ENCODE measurements at regions not wholly inside any gene's neighbourhood (a gene's known extent, or its start where the extent isn't known, plus 50 kb on each side); places are given as distances from the start of the nearest gene placed in this dataset.

- H3K4me3 ChIP-seq (ENCODE audit: low read depth, low read length) = no peak overlapping the region
- no peak for DNase-seq (ENCODE audit: low read depth)
- in situ Hi-C loops (cut with HindIII; ENCODE audit: low sequenced_read_pairs) = no loop called here
- TF ChIP-seq CTCF (IDR thresholded peaks at IDR 0.05; ENCODE audit: low read depth, low read length, missing control alignments) = no peak
Measured at GRCh38 chr9:107626118-107626517, 136.5 kb upstream of the KLF4 start.

- H3K4me3 ChIP-seq (ENCODE audit: low read depth, low read length) = no peak overlapping the region
- no peak for DNase-seq (ENCODE audit: low read depth)
- no peak for TF ChIP-seq CTCF (IDR thresholded peaks at IDR 0.05; ENCODE audit: low read depth, low read length, missing control alignments)
- in situ Hi-C loops (cut with HindIII; ENCODE audit: low sequenced_read_pairs) = no loop called here
Measured at GRCh38 chr9:107625383-107625984, 135.9 kb upstream of the KLF4 start.

GRCh38 chr9:107624234-107624948 lies 134.8 kb upstream of the KLF4 start:
- no peak overlapping the region for H3K4me3 ChIP-seq (ENCODE audit: low read depth, low read length)
- in situ Hi-C loops (cut with HindIII; ENCODE audit: low sequenced_read_pairs) = loop anchor here (5.0 kb wide), 1 partner anchor 38 kb away; no protein-coding TSS in a partner anchor
- DNase-seq (ENCODE audit: low read depth) = no peak
- no peak for TF ChIP-seq CTCF (IDR thresholded peaks at IDR 0.05; ENCODE audit: low read depth, low read length, missing control alignments)

- in situ Hi-C loops (cut with HindIII; ENCODE audit: low sequenced_read_pairs) = loop anchor here (5.0 kb wide), 1 partner anchor 41 kb away; no protein-coding TSS in a partner anchor
- no peak overlapping the region for H3K4me3 ChIP-seq (ENCODE audit: low read depth, low read length)
- TF ChIP-seq CTCF (IDR thresholded peaks at IDR 0.05; ENCODE audit: low read depth, low read length, missing control alignments) = no peak
- no peak for DNase-seq (ENCODE audit: low read depth)
Measured at GRCh38 chr9:107621436-107621835, 131.9 kb upstream of the KLF4 start.

GRCh38 chr9:107620801-107621200 lies 131.2 kb upstream of the KLF4 start:
- no peak overlapping the region for H3K4me3 ChIP-seq (ENCODE audit: low read depth, low read length)
- no peak for TF ChIP-seq CTCF (IDR thresholded peaks at IDR 0.05; ENCODE audit: low read depth, low read length, missing control alignments)
- DNase-seq (ENCODE audit: low read depth) = no peak
- in situ Hi-C loops (cut with HindIII; ENCODE audit: low sequenced_read_pairs) = loop anchor here (5.0 kb wide), 1 partner anchor 42 kb away; no protein-coding TSS in a partner anchor

GRCh38 chr9:107620236-107620635 lies 130.7 kb upstream of the KLF4 start:
- no peak overlapping the region for H3K4me3 ChIP-seq (ENCODE audit: low read depth, low read length)
- TF ChIP-seq CTCF (IDR thresholded peaks at IDR 0.05; ENCODE audit: low read depth, low read length, missing control alignments) = no peak
- in situ Hi-C loops (cut with HindIII; ENCODE audit: low sequenced_read_pairs) = loop anchor here (5.0 kb wide), 1 partner anchor 42 kb away; no protein-coding TSS in a partner anchor
- DNase-seq (ENCODE audit: low read depth) = no peak

Data from astrocyte of the cerebellum (primary cell).